ENCODE measurements at regions not wholly inside any gene's neighbourhood (a gene's known extent, or its start where the extent isn't known, plus 50 kb on each side); places are given as distances from the start of the nearest gene placed in this dataset.

DNA sequence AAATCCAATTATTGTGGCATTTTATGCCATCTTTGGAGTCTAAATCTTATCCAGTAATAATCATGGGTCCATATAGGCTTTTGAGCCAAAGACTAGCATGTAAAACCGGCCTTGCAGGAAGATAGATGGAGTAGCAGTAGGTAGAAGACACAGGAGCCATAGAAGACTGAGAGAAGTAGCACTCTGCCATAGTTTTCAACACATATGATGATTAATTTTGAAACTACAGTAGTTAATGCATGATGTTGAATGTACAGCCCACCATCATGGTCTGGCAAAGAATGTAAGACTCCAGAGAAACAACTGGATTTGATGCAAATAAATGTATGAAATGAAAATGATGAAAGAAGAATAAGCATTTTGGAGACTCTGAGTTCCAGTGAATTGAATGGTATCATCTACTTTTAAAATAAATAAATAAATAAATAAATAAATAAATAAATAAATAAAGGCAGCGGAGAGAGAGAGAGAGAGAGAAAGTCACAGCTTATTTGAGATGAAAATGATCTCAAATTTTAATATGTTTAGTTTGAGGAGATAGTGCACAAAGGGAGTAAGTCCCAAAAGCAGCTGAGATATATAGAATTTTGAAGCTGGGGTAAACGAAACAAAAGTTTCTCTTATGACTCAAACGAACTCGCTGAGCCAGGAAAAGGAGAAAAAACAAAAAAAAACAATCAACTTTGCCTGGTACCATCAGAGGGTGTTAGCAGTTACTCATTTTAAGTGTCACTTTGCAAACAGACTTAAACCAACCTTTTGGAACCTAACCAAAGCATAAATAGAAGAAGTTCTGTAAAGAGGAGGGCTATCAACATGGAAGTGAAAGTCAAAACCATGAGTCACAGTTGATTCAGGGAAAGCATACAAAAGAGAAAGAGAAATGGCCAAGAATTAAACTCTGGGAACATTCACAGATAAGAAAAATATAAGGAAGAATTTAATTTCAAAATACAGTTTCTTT is 388.7 kb downstream of the CETN3 start:
- Mint-ChIP-seq H3K27me3 (no peaks in the 10 kb centered on the region), H3K4me1 (ENCODE audit: low read depth in 2 of 2) (no peaks in the 10 kb centered on the region), H3K4me3 (no peak overlapping the region), H3K36me3 (no peaks in the 10 kb centered on the region), H3K27ac (no peak overlapping the region), H3K9me3 (peaks cover 8% of the 10 kb centered on the region)
- ATAC-seq (no peak), DNase-seq (ENCODE audit: low spot score) (no peak)

- DNase-seq (ENCODE audit: low spot score) (no peak), ATAC-seq (no peak)
- H3K9me3 Mint-ChIP-seq, result peaks cover 10% of the 10 kb centered on the region
- no peak overlapping the region for H3K4me3 Mint-ChIP-seq
- no peaks in the 10 kb centered on the region for H3K36me3 Mint-ChIP-seq
- H3K27ac Mint-ChIP-seq, result no peak overlapping the region
- H3K27me3 Mint-ChIP-seq, result no peaks in the 10 kb centered on the region
- H3K4me1 Mint-ChIP-seq (ENCODE audit: low read depth in 2 of 2), result no peaks in the 10 kb centered on the region
These were observed 392.3 kb downstream of the CETN3 start for GRCh38 chr5:90017239-90017638.

- DNase-seq (ENCODE audit: low spot score) (no peak), ATAC-seq (no peak)
- no peak overlapping the region for H3K4me3 Mint-ChIP-seq
- H3K36me3 Mint-ChIP-seq, result no peaks in the 10 kb centered on the region
- H3K27ac Mint-ChIP-seq, result no peak overlapping the region
- no peaks in the 10 kb centered on the region for H3K4me1 Mint-ChIP-seq (ENCODE audit: low read depth in 2 of 2)
- no peaks in the 10 kb centered on the region for H3K27me3 Mint-ChIP-seq
- peaks cover 10% of the 10 kb centered on the region for H3K9me3 Mint-ChIP-seq
These were observed 394.0 kb downstream of the CETN3 start for GRCh38 chr5:90015584-90016018.

DNA sequence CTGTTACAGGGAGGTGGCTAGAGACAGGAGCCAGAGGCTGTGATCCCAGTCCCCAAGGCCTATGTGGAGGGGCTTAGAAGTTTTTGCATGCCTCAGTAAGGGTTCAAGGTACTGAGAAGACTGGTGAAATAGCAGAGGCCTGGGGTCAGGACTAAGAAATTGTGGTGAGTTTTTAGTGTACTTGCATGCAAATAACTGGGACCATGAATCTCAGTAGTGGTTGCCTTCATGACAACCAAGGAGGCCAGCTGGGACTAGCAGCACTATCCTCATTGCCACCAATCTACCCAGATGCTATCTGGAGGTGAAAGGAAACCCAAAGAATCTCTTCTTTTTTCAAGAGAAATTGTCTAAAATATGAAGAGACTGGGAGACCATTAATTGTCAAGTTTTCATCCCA is 395.1 kb downstream of the CETN3 start:
- Mint-ChIP-seq H3K4me1 (ENCODE audit: low read depth in 2 of 2) (no peaks in the 10 kb centered on the region), H3K27ac (no peak overlapping the region), H3K27me3 (no peaks in the 10 kb centered on the region), H3K4me3 (no peak overlapping the region), H3K9me3 (peaks cover 7% of the 10 kb centered on the region), H3K36me3 (no peaks in the 10 kb centered on the region)
- no peak for ATAC-seq
- no peak for DNase-seq (ENCODE audit: low spot score)

- Mint-ChIP-seq H3K27ac (no peak overlapping the region), H3K9me3 (peaks cover 7% of the 10 kb centered on the region), H3K27me3 (no peaks in the 10 kb centered on the region), H3K36me3 (peaks cover 5% of the 10 kb centered on the region), H3K4me3 (no peak overlapping the region), H3K4me1 (ENCODE audit: low read depth in 2 of 2) (no peaks in the 10 kb centered on the region)
- DNase-seq (ENCODE audit: low spot score), result no peak
- no peak for ATAC-seq
These were observed 409.2 kb downstream of the CETN3 start for GRCh38 chr5:90000351-90000750.

DNA sequence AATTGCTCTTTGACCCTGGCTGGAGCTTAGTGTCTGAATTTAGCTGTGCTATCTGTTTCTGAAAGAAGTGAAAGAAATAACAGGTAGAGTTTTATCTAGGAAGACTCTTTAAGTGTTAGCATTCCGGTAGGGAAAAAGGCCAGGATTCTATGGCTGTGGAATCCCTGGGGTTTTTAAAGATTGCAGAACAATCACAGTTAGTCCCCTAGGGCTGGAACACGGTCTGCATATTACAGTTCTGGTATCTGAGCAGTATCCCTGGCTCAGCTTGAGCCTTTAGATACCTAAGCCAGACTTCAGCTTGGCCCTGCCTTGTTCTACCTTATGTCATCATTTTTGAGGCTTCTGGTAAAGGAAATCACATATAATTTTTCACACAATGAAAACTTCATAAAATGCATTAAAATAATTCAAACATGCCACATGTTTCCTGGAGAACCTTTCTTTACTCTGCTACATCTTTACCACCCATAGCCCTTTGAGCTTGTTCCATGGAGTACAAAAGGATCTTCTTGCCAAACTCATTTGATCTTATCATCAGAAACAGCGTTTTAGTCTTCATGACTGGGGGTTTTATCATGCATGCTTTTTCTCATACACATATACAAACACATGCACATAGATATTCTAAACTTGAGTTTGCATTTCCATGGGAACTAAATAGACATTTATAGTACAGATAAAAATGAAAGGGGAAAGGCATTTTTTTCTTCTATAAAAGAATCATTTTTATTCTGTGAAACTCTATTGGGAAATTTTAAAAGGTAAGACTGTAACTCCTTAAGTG is 410.8 kb downstream of the CETN3 start:
- no peak overlapping the region for H3K27ac Mint-ChIP-seq
- H3K4me3 Mint-ChIP-seq, result no peak overlapping the region
- H3K36me3 Mint-ChIP-seq, result no peaks in the 10 kb centered on the region
- H3K4me1 Mint-ChIP-seq (ENCODE audit: low read depth in 2 of 2), result no peaks in the 10 kb centered on the region
- peaks cover 7% of the 10 kb centered on the region for H3K9me3 Mint-ChIP-seq
- H3K27me3 Mint-ChIP-seq, result no peaks in the 10 kb centered on the region
- no peak for ATAC-seq
- no peak for DNase-seq (ENCODE audit: low spot score)

- DNase-seq (ENCODE audit: low spot score) (no peak), ATAC-seq (no peak)
- H3K4me3 Mint-ChIP-seq, result no peak overlapping the region
- H3K27me3 Mint-ChIP-seq, result no peaks in the 10 kb centered on the region
- H3K4me1 Mint-ChIP-seq (ENCODE audit: low read depth in 2 of 2), result no peaks in the 10 kb centered on the region
- no peak overlapping the region for H3K27ac Mint-ChIP-seq
- H3K36me3 Mint-ChIP-seq, result no peaks in the 10 kb centered on the region
- peaks cover 3% of the 10 kb centered on the region for H3K9me3 Mint-ChIP-seq
These were observed 412.7 kb downstream of the CETN3 start for GRCh38 chr5:89996890-89997289.

DNA sequence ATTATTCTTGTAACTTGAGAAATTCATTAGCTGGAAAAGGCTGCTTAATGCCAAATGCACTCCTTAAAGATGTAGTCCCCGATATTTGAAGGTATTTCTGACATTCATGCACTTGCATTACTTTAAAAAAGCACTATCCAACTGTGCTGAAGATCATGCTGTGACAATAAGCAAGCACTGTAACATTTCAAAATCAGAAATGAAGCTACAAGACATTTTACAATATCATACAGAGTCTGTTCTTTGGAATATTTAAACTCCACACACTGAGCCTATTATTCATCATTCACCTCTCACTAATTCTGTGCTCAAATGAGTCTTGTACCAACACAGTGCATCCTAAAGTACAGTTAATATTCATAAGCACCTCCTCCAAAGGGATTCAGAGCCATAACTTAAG is 413.2 kb downstream of the CETN3 start:
- DNase-seq (ENCODE audit: low spot score) (no peak), ATAC-seq (no peak)
- H3K4me3 Mint-ChIP-seq, result no peak overlapping the region
- H3K27ac Mint-ChIP-seq, result no peak overlapping the region
- H3K36me3 Mint-ChIP-seq, result no peaks in the 10 kb centered on the region
- peaks cover 3% of the 10 kb centered on the region for H3K9me3 Mint-ChIP-seq
- H3K27me3 Mint-ChIP-seq, result no peaks in the 10 kb centered on the region
- no peaks in the 10 kb centered on the region for H3K4me1 Mint-ChIP-seq (ENCODE audit: low read depth in 2 of 2)

GRCh38 chr5:89994266-89994665 is 415.3 kb downstream of the CETN3 start:
- Mint-ChIP-seq H3K4me3 (no peak overlapping the region), H3K9me3 (peaks cover 8% of the 10 kb centered on the region), H3K36me3 (peaks cover 4% of the 10 kb centered on the region), H3K4me1 (ENCODE audit: low read depth in 2 of 2) (no peaks in the 10 kb centered on the region), H3K27me3 (no peaks in the 10 kb centered on the region), H3K27ac (no peak overlapping the region)
- ATAC-seq, result no peak
- DNase-seq (ENCODE audit: low spot score), result no peak

GRCh38 chr5:89992201-89992600 is 417.4 kb downstream of the CETN3 start:
- DNase-seq (ENCODE audit: low spot score) (no peak), ATAC-seq (no peak)
- H3K4me3 Mint-ChIP-seq, result no peak overlapping the region
- no peaks in the 10 kb centered on the region for H3K4me1 Mint-ChIP-seq (ENCODE audit: low read depth in 2 of 2)
- H3K36me3 Mint-ChIP-seq, result peaks cover 4% of the 10 kb centered on the region
- peaks cover 9% of the 10 kb centered on the region for H3K9me3 Mint-ChIP-seq
- no peak overlapping the region for H3K27ac Mint-ChIP-seq
- H3K27me3 Mint-ChIP-seq, result no peaks in the 10 kb centered on the region

DNA sequence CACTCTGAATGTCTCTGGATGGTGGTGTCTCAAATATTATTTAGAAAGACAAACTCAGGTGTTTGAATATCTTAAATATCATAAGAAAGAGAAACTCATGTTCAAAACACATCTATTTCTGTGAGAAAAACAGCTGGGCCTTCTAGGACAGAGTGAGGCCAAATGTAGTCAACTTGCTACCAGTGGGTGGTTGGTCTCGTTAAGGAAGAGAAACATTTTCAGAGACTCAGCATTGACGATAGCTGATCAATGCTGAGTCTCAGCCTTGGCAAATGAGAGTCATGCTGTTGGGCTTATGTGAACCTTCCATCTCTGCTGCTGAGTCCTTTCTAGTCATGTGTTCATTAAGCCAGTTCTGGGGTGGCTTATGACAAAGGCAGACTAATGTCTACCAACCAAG is 418.0 kb downstream of the CETN3 start:
- no peaks in the 10 kb centered on the region for H3K4me1 Mint-ChIP-seq (ENCODE audit: low read depth in 2 of 2)
- peaks cover 4% of the 10 kb centered on the region for H3K36me3 Mint-ChIP-seq
- H3K27me3 Mint-ChIP-seq, result no peaks in the 10 kb centered on the region
- no peak for DNase-seq (ENCODE audit: low spot score)
- peaks cover 13% of the 10 kb centered on the region for H3K9me3 Mint-ChIP-seq
- no peak overlapping the region for H3K27ac Mint-ChIP-seq
- ATAC-seq, result no peak
- no peak overlapping the region for H3K4me3 Mint-ChIP-seq

DNA sequence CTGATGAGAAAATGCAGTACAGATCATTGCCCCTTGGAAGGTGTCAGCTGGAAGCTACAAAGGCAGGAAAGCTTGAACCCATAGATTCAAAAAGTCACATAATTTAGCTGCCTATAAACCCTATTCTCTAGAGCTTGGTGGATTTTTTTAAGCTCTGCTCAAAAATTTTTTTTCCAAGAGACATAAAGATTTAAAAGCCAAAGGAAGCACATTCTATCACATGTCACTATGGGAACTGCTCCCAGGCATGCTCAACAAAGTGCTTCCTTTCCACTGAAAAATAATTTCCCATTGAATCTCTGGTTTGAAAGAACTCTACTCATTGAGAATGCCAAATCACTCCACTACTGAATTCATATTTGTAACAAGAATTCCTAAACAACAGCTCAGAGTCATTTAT is 419.8 kb downstream of the CETN3 start:
- Mint-ChIP-seq H3K27ac (no peak overlapping the region), H3K36me3 (peaks cover 4% of the 10 kb centered on the region), H3K27me3 (no peaks in the 10 kb centered on the region), H3K4me3 (no peak overlapping the region), H3K9me3 (peaks cover 13% of the 10 kb centered on the region), H3K4me1 (ENCODE audit: low read depth in 2 of 2) (no peaks in the 10 kb centered on the region)
- no peak for ATAC-seq
- no peak for DNase-seq (ENCODE audit: low spot score)

DNA sequence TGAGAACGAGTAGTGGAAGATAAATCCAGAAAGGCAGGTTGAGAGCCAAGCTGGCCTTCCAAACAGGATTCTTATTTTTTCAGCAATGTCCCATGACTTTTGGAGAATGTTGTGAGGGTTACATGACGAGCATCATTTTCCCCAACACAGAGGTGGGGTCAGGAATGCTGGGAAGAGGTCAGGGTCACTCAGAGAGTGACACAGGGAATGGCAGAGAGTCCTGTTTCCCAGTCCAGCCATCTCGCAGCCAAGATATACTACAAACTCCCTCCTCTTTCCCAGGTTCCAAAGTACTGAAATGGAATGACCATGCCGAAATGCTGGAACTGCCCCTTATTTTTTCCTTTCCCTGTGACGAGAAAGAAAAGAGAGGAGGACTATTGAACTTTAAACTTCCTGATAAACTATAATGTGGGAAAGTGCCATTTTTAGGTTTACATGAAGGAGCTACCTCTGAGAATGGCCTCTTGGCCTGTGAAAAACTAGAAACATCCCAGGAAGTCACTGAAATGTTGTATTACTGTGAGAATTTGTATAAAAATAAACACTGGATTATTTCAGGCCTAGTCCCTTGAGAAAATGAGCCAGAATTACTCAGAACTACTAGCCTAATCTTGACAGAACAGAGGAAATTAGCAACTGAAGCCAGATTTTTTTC is 420.4 kb downstream of the CETN3 start:
- Mint-ChIP-seq H3K4me3 (no peak overlapping the region), H3K9me3 (peaks cover 13% of the 10 kb centered on the region), H3K27me3 (no peaks in the 10 kb centered on the region), H3K36me3 (peaks cover 4% of the 10 kb centered on the region), H3K27ac (no peak overlapping the region), H3K4me1 (ENCODE audit: low read depth in 2 of 2) (no peaks in the 10 kb centered on the region)
- DNase-seq (ENCODE audit: low spot score) (no peak), ATAC-seq (no peak)
